ENCODE measurements at regions not wholly inside any gene's neighbourhood (a gene's known extent, or its start where the extent isn't known, plus 50 kb on each side); places are given as distances from the start of the nearest gene placed in this dataset.

DNA sequence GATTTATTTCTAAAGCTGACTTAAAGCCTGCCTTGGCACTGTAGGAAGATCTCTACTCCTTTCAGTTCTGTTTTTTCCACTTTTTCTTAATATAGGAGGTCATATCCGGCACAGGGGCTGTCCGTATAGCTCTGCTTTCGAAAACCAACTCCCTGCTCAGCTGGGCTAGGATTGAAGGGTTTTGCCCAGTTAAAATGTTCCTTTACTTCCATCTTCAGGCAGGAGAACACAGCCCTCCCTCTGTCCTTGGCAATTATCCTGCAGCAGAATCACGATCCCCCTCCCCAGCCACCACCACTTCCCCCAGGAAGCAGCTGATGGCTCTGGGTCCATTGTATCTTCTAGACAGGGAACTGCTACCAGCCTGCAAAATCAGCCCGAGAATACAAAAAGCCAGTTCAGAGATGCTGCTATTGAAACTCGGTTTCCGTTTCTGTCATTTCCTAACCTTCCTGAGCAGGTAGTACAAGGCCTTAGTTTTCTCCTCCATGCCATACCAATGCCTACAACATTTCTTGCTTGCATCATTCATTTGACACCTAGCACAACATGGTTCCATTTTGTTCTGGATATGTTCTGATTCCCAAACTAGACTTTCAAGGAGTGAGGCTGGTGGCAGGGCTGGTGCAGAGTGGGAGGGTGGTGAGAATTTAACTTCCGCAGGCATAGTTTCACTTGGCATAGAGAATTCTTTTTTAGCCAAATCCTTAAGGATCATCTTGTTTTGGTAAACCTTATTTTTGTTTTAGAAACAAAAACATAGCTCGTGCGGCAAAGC is 53.9 kb downstream of the FAM50B start:
- TF ChIP-seq POLR2A (IDR thresholded peaks at IDR 0.05), result no peak
- TF ChIP-seq, protein P1, sequence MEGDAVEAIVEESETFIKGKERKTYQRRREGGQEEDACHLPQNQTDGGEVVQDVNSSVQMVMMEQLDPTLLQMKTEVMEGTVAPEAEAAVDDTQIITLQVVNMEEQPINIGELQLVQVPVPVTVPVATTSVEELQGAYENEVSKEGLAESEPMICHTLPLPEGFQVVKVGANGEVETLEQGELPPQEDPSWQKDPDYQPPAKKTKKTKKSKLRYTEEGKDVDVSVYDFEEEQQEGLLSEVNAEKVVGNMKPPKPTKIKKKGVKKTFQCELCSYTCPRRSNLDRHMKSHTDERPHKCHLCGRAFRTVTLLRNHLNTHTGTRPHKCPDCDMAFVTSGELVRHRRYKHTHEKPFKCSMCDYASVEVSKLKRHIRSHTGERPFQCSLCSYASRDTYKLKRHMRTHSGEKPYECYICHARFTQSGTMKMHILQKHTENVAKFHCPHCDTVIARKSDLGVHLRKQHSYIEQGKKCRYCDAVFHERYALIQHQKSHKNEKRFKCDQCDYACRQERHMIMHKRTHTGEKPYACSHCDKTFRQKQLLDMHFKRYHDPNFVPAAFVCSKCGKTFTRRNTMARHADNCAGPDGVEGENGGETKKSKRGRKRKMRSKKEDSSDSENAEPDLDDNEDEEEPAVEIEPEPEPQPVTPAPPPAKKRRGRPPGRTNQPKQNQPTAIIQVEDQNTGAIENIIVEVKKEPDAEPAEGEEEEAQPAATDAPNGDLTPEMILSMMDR (IDR thresholded peaks at IDR 0.05), result no peak

Data from right lobe of liver (tissue), 4 donors.